HG02852 (cell line): ENCODE measurements at regions not wholly inside any gene's neighbourhood (a gene's known extent, or its start where the extent isn't known, plus 50 kb on each side); places are given as distances from the start of the nearest gene placed in this dataset.
A peak's percentile ranks its signal among the peaks of the same experiment; 100 is the strongest.
"Not testable (repeated sequence)": the region's sequence is repeated elsewhere in the genome, so short reads cannot be mapped to it uniquely, and the experiment has no call there.

Experiments used
- ATAC-seq: cut with Tn5 transposase; IDR thresholded peaks from one replicate; pipeline ENCODE4 v1.9.1; 2021; ENCODE audit warnings: mild to moderate bottlenecking, moderate library complexity; ENCODE audit not compliant: unreplicated experiment

DNA sequence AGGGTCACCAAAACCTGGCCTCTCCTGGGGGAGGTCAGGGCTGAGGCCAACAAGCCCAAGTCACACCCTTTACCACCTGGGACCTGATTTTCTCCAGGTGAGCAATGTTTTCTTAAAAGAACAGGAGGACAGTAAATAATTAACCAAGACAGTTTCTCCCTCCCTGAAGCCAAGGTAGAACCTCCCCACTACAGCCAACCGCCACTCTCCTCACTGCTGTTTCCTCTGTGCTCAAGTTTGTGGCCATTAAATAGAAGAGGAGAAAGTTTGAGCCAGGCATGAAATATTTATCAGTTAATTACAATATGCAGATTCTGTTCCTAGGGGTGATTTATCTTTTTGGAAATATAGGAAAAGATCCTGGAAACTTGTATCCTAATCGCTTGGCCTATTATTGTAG, 150.6 kb upstream of the ANKRD20A1 start:
- not testable (repeated sequence) for ATAC-seq

DNA sequence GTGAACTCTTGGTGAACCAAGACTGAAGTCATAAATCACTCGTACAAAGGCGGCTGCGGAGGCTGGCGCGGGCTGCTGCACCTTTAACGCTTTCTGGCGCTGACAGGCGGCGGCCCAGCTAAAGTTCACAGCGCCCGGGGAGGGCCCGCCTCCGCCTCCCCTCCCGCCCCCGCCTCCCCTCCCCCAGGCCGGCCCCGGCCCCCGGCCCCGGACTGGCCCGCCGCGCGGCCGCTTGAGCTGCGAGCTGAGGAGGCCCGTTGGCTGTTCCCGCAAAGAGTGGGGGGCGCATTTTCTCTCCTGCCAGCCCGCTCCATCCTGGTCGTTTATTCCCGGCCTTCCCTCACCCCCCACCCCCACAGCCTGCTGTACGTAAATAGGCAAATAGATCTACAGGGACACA, 147.3 kb upstream of the ANKRD20A1 start:
- ATAC-seq, result not testable (repeated sequence)

DNA sequence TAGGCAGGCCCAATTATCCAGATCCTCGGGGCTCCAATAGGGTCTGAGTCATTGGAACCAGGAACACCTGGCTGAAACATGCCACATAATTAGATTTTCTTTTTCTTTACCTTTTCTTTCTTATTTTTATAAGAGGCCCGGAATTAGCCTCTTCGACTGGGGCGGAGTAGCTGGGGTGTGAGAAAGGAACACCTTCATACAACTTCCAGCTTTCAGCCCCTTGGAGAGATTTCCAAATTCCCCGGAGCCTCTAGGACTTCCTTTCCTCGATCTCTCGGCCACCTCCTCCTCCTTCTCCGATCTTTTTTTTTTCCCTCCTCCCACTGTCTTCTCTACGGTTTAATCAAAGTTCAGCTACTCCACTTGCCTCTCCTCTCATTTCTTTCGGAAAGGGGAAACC, 146.8 kb upstream of the ANKRD20A1 start:
- ATAC-seq, result not testable (repeated sequence)

DNA sequence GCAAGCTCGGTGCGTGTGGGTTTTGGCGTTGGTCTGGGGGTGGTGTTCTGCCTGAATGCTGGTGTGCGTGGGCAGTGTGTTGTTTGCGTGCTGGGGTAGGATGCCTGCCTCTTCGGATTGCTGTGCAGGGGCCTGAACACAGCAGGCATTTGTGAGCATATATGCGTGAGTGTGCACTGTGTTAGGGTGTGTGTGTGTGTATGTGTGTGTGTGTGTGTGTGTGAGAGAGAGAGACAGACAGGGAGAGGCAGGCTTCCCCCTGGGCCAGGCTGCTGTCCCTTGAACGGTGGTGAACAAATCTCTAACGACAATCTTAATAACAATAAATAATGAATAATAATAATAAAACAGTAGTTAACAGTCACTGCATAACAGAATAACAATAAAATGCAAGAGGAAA, 145.8 kb upstream of the ANKRD20A1 start:
- ATAC-seq, result not testable (repeated sequence)

DNA sequence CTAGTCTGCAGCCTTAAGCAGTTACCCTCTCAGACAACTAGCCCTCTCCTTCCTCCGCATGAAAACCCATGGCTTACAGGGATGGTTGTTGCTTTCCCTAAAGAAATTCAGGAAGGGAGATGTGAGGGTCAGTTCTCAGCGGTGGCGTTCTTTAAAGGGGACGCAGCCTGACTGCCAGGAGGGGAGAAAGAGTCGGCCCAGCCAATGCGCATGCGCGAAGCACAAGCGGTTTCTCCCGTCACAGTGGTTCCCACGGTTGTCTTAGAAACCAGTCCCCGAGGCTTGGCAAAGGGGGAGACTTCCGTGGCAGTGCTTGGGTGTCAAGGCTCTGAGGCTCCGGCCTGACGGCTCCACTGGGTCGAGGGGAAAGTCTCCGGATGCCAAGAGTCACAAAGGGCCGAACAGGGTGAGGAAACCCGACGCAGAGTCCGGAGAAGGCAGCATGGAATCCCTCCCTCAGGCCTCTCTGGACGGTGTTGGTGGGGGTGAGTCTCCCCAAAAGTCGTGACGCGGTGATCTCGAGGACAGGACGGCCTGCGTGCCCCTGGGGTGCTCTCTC, 140.8 kb upstream of the ANKRD20A1 start:
- ATAC-seq, result not testable (repeated sequence)

DNA sequence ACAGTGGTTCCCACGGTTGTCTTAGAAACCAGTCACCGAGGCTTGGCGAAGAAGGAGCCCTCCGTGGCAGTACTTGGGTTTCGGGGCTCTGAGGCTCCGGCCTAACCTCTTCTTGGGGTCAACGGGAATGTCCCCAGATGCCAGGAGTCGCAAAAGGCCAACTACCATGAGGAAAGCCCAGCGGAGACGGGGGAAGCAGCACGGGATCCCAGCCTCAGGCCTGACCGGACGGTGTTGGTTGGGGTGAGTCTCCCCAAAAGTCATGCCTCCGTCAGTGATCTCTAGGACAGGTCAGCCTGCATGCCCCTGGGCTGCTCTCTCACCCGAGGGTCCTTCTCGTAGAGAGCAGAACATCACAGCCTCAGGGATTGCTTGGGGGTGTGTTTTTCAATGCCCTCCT, 138.2 kb upstream of the ANKRD20A1 start:
- not testable (repeated sequence) for ATAC-seq

DNA sequence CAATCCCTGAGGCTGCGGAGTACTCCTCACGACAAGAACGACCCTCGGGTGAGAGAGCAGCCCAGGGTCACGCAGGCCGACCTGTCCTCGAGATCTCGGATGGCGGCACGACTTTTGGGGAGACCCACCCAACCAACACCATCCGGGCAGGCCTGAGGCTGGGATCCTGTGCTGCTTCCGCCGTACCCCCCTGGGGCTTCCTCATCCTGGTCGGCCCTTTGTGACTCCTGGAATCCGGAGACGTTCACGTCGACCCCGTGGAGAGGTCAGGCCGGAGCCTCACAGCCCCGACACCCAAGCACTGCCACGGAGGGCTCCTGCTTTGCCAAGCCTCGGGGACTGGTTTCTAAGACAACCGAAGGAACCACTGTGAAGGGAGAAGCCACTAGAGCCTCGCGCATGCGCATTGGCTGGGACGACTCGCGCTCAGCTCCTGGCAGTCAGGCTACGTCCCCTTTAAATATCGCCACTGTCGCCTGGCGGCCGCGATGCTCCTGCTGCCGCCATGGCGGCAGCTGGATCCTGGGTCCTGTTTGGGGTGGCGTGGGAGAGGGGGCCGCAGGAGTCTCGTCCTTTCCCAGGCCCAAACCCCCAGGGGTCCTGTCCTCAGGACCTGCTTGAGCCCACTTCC, 136.2 kb upstream of the ANKRD20A1 start:
- ATAC-seq, result peak; percentile 83

DNA sequence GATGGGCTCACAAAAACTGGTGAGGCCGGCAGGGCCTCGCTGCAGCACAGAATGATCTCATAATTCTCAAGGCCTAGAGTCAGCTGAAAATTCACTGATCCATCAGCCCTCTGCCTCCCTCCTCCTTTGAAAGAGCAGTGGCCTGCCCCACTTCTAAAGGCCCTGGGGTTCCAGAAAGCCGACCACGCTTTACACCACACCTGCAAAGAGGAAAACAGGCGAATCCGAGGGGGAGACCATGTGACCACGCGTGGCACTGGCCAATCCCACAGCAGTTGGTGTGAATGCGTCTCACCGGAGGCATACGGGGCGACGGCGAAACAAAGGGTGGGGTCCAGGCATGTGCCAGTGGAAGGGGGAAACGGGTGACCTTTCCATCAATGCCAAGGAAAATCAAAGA, 135.5 kb upstream of the ANKRD20A1 start:
- ATAC-seq, result not testable (repeated sequence)

DNA sequence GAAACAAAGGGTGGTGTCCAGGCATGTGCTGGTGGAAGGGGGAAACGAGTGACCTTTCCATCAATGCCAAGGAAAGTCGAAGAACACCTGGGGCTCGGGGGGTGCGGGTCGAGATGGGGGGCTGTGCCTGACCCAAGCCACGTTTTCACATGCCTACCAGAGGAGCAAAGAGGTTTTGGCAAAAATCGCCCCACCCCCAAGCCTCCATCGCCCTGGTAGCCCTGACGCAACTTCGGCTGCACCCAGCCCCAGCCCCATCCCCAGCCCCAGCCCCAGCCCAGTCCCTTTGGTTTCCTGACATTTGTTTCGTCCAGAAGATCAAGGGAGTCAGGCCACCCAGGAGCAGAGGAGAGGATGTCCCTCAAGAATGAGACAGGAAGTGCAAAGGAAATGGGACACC, 133.8 kb upstream of the ANKRD20A1 start:
- ATAC-seq, result not testable (repeated sequence)

DNA sequence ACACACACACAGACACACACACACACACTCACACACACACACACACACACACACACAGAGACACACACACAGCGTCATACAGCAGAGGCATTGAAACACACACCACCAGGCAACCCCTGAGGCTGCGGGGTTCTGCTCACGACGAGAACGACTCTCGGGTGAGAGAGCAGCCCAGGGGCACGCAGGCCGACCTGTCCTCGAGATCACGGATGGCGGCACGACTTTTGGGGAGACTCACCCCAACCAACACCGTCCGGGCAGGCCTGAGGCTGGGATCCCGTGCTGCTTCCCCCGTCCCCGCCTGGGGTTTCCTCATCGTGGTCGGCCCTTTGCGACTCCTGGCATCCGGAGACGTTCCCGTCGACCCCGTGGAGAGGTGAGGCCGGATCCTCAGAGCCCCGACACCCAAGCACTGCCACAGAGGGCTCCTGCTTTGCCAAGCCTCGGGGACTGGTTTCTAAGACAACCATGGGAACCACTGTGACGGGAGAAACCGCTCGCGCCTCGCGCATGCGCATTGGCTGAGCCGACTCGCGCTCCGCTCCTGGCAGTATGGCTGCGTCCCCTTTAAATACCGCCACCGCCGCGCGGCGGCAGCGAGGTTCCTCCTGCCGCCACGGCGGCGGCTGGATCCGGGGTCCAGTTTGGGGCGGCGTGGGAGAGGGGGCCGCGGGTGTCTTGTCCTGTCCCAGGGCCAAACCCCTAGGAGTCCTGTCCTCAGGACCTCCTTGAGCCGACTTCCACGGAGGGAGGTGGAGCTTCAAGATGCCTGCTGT, 132.3 kb upstream of the ANKRD20A1 start:
- peak; percentile 84 for ATAC-seq

DNA sequence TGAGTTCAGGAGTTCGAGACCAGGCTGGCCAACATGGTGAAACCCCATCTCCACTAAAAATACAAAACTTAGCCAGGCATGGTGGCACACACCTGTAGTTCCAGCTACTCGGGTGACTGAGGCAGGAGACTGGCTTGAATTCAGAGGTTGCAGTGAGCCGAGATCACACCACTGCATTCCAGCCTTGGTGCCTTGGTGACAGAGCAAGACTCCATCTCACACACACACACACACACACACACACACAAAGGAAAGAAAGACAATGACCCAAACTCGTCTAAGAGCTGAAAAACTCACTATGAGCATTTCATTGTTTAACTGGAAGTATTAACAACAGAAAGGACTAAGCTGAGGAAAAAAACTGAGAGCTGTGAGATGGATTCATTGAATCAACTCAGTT, 95.6 kb upstream of the ANKRD20A1 start:
- ATAC-seq, result not testable (repeated sequence)

DNA sequence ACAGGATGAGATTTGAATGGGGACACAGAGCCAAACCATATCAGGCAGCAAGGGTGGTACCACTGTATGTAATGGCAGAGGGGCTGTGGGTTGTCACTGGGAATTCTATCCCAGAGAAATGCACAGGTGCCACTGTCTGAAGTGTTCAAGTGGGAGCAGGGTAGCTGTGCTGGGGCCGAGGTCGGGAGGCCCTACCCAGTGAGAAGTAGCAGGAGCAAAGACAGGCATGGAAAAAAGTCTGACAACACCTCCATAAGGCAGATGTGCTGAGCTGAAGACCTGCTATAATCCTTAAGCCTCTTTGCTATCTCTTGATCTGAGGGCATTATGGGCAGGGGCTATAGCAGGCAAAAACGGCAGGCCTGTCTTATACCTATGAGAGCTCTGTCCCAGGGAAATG, 86.9 kb upstream of the ANKRD20A1 start:
- ATAC-seq, result not testable (repeated sequence)

DNA sequence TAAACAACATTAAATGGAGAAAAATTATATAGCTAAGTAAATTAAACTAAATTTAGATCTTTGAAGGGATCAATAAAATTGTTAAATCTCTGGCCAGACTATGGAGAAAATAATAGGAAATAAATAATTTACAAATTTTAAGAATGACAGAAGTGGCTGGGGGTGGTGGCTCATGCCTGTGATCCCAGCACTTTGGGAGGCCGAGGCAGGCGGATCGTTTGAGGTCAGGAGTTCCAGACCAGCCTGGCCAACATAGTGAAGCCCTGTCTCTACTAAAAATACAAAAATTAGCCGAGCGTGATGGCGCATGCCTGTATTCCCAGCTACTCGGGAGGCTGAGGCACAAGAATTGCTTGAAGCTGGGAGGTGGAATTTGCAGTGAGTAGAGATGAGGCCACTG, 58.6 kb upstream of the ANKRD20A1 start:
- ATAC-seq, result not testable (repeated sequence)
